ENCODE measurements at regions not wholly inside any gene's neighbourhood (a gene's known extent, or its start where the extent isn't known, plus 50 kb on each side); places are given as distances from the start of the nearest gene placed in this dataset.

DNA sequence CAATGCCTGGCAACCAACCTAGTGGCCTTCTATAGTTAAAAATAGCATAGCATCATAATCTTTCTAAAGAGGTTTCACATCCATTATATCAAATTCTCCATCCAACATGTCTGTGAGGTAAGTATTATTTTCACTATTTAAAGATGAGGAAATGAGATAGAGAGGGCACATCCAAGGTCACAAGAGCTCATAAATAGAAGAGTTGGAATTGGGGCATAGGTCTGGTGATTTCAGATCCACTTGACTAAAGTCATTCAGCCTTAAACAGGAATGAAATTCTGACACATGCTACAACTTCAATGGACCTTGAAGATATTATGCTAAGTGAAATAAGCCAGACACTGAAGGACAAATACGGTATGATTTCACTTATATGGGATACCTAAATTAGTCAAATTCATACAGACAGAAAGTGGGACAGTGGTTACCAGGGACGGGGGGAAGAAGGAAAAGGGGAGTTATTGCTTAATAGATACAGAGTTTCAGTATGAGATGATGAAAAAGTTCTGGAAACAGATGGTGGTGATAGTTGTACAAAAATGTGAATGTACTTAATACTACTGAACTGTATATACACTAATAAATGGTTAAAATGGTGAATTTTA is 259.6 kb upstream of the NR4A3 start:
- TF ChIP-seq YY1 (IDR thresholded peaks at IDR 0.05; ENCODE audit: insufficient read depth, insufficient replicate concordance, low read depth, low read length) (no peak), ZC3H4 (CRISPR knock-in tag; IDR thresholded peaks at IDR 0.05; ENCODE audit: borderline replicate concordance) (no peak), NFATC3 (CRISPR knock-in tag; IDR thresholded peaks at IDR 0.05) (no peak), ZNF441 (CRISPR knock-in tag; IDR thresholded peaks at IDR 0.05; ENCODE audit: borderline replicate concordance) (no peak), SNAI1 (CRISPR knock-in tag; IDR thresholded peaks at IDR 0.05; ENCODE audit: borderline replicate concordance) (no peak)
- TF ChIP-seq, protein P1, sequence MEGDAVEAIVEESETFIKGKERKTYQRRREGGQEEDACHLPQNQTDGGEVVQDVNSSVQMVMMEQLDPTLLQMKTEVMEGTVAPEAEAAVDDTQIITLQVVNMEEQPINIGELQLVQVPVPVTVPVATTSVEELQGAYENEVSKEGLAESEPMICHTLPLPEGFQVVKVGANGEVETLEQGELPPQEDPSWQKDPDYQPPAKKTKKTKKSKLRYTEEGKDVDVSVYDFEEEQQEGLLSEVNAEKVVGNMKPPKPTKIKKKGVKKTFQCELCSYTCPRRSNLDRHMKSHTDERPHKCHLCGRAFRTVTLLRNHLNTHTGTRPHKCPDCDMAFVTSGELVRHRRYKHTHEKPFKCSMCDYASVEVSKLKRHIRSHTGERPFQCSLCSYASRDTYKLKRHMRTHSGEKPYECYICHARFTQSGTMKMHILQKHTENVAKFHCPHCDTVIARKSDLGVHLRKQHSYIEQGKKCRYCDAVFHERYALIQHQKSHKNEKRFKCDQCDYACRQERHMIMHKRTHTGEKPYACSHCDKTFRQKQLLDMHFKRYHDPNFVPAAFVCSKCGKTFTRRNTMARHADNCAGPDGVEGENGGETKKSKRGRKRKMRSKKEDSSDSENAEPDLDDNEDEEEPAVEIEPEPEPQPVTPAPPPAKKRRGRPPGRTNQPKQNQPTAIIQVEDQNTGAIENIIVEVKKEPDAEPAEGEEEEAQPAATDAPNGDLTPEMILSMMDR (CRISPR knock-in tag; IDR thresholded peaks at IDR 0.05) = no peak
- TF ChIP-seq, protein P2, sequence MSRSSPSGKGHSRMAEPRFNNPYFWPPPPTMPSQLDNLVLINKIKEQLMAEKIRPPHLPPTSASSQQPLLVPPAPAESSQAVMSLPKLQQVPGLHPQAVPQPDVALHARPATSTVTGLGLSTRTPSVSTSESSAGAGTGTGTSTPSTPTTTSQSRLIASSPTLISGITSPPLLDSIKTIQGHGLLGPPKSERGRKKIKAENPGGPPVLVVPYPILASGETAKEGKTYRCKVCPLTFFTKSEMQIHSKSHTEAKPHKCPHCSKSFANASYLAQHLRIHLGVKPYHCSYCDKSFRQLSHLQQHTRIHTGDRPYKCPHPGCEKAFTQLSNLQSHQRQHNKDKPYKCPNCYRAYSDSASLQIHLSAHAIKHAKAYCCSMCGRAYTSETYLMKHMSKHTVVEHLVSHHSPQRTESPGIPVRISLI (CRISPR knock-in tag; IDR thresholded peaks at IDR 0.05; ENCODE audit: borderline replicate concordance) = no peak
